ENCODE measurements at regions not wholly inside any gene's neighbourhood (a gene's known extent, or its start where the extent isn't known, plus 50 kb on each side); places are given as distances from the start of the nearest gene placed in this dataset.

DNA sequence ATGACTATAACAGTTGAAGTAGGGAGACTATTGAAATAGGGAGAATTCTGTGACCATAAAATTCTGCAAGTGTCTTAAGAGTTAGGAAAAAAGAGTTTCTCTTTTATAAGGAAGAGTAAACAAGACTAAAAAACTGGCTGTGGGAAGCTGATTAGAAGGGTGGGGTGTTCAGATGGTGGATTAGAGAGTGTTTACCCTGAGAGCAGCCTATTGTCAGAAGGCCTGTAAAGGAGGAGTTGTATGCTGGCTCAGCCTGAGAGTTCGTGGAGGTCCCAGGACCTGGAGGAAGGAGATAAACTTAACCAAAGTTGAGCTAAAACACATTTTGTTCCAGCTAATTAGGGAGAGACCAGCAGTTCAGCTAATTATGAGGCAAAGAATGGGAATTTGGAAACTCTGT lies 629.7 kb downstream of the PCDH7 start:
- TF ChIP-seq, protein P1, sequence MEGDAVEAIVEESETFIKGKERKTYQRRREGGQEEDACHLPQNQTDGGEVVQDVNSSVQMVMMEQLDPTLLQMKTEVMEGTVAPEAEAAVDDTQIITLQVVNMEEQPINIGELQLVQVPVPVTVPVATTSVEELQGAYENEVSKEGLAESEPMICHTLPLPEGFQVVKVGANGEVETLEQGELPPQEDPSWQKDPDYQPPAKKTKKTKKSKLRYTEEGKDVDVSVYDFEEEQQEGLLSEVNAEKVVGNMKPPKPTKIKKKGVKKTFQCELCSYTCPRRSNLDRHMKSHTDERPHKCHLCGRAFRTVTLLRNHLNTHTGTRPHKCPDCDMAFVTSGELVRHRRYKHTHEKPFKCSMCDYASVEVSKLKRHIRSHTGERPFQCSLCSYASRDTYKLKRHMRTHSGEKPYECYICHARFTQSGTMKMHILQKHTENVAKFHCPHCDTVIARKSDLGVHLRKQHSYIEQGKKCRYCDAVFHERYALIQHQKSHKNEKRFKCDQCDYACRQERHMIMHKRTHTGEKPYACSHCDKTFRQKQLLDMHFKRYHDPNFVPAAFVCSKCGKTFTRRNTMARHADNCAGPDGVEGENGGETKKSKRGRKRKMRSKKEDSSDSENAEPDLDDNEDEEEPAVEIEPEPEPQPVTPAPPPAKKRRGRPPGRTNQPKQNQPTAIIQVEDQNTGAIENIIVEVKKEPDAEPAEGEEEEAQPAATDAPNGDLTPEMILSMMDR (conservative IDR thresholded peaks at IDR 0.05 in 1 of 2, IDR thresholded peaks at IDR 0.05 in 1 of 2; ENCODE audit: low read depth in 1 of 2, low read length in 2 of 2): no peak
- TF ChIP-seq EZH2 (IDR thresholded peaks at IDR 0.05; ENCODE audit: low read length, missing control alignments): no peak

Data from fibroblast of lung (primary cell).